ENCODE measurements at regions not wholly inside any gene's neighbourhood (a gene's known extent, or its start where the extent isn't known, plus 50 kb on each side); places are given as distances from the start of the nearest gene placed in this dataset.

DNA sequence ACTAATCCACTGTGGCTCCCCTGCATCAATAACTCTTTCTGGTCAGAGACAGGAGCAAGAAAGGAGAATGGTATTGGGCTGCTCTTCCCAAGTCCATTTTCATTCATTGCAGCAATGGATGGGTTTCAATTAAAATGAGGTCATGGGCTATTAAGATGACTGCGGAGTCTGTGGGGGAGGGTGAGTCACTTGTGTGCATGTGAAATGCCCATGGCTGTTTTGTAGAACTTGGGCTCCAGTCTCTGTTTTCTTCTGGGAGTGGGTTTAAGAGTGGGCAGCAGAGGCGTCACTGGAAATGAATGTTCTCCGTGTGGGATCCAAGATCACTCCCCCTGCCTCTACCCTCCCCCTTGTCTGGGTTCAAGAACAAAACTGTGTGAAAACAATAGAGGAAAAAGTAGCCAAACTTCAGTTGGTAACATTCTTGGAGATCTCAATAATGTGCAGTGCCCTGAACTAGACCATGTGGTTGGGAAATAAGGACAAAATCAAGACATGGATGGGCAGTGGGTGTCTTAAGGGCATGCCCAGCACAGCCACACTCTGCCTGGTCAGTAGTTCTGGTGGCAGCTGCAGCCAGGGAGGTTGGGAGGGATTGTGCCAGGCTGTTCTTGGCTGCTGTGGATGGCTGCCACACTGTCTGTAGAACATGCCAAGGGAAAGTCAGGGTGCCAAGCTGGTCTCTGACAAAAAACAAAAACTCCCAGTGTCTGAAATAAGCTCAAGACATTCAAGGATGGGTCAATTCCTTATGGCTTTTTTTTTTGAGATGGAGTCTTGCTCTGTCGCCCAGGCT is 68.2 kb upstream of the CXCR4 start:
- no peaks in the 10 kb centered on the region for H3K36me3 ChIP-seq
- H3K27ac ChIP-seq: no peak overlapping the region
- H3K4me1 ChIP-seq: no peaks in the 10 kb centered on the region
- no peak for TF ChIP-seq POLR2AphosphoS5 (IDR thresholded peaks at IDR 0.05)
- TF ChIP-seq POLR2A (IDR thresholded peaks at IDR 0.05): no peak
- TF ChIP-seq, protein P1, sequence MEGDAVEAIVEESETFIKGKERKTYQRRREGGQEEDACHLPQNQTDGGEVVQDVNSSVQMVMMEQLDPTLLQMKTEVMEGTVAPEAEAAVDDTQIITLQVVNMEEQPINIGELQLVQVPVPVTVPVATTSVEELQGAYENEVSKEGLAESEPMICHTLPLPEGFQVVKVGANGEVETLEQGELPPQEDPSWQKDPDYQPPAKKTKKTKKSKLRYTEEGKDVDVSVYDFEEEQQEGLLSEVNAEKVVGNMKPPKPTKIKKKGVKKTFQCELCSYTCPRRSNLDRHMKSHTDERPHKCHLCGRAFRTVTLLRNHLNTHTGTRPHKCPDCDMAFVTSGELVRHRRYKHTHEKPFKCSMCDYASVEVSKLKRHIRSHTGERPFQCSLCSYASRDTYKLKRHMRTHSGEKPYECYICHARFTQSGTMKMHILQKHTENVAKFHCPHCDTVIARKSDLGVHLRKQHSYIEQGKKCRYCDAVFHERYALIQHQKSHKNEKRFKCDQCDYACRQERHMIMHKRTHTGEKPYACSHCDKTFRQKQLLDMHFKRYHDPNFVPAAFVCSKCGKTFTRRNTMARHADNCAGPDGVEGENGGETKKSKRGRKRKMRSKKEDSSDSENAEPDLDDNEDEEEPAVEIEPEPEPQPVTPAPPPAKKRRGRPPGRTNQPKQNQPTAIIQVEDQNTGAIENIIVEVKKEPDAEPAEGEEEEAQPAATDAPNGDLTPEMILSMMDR (IDR thresholded peaks at IDR 0.05): no peak
- TF ChIP-seq EP300 (IDR thresholded peaks at IDR 0.05): no peak
- no peaks in the 10 kb centered on the region for H3K27me3 ChIP-seq
- no peak for DNase-seq
- no peak overlapping the region for H3K4me3 ChIP-seq
- WGBS, 2 donors: 92% methylated on average over 4 of the region's 4 CpGs
- intact Hi-C loops (cut with DNase I): no loop called here
- H3K9me3 ChIP-seq: no peaks in the 10 kb centered on the region

DNA sequence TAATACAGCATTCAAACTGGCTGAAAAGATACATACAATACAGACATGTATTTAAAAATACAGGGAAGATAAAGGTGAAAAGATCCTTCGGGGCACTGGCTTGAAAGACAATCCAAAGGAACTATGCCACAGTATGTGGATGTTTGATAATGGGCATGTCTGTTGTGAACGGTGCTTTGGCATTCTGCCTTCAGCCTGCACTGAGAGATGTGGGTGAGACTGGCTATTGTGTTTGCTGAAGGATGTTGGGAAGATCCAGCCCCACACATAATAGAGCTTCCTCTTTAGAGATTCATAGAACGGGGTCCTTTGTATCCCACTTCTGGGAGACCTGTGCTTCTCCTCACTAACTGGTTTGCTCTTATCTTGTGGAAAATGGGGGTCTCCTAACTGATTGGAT is 65.1 kb upstream of the CXCR4 start:
- H3K27me3 ChIP-seq: no peaks in the 10 kb centered on the region
- no peak for DNase-seq
- no peaks in the 10 kb centered on the region for H3K36me3 ChIP-seq
- intact Hi-C loops (cut with DNase I): no loop called here
- WGBS, 2 donors: 46 to 57% methylated on average over 3 of the region's 3 CpGs
- no peaks in the 10 kb centered on the region for H3K4me1 ChIP-seq
- no peaks in the 10 kb centered on the region for H3K9me3 ChIP-seq
- H3K27ac ChIP-seq: no peak overlapping the region
- TF ChIP-seq, protein P1 (IDR thresholded peaks at IDR 0.05): no peak
- TF ChIP-seq POLR2AphosphoS5 (IDR thresholded peaks at IDR 0.05) (no peak), POLR2A (IDR thresholded peaks at IDR 0.05) (no peak), EP300 (IDR thresholded peaks at IDR 0.05) (no peak)
- no peak overlapping the region for H3K4me3 ChIP-seq

DNA sequence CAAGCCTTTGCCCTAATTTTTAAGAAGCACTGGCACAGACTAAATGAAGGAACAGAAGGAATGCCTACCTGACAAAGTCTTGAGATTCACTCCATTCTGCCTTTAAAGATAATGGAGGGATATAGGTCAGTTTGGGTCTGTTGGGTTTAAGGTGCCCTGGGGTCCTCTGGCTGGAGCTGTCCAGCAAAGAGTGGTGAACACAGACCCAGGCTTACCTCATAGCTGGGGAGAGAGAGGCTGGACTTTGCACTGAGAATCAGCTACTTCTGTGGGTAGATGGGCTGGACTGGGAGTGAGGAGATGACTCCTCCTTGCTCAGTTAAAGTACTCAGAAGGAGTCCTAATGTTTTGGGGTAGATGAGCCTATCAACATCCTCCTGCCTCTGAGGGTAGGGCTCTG is 64.4 kb upstream of the CXCR4 start:
- TF ChIP-seq, protein P1 (IDR thresholded peaks at IDR 0.05): no peak
- TF ChIP-seq POLR2A (IDR thresholded peaks at IDR 0.05): no peak
- TF ChIP-seq POLR2AphosphoS5 (IDR thresholded peaks at IDR 0.05): no peak
- no peak for TF ChIP-seq EP300 (IDR thresholded peaks at IDR 0.05)
- no peaks in the 10 kb centered on the region for H3K27me3 ChIP-seq
- no peak overlapping the region for H3K27ac ChIP-seq
- H3K4me3 ChIP-seq: no peak overlapping the region
- no peaks in the 10 kb centered on the region for H3K36me3 ChIP-seq
- H3K4me1 ChIP-seq: no peaks in the 10 kb centered on the region
- no peak for DNase-seq
- H3K9me3 ChIP-seq: no peaks in the 10 kb centered on the region
- intact Hi-C loops (cut with DNase I): no loop called here

DNA sequence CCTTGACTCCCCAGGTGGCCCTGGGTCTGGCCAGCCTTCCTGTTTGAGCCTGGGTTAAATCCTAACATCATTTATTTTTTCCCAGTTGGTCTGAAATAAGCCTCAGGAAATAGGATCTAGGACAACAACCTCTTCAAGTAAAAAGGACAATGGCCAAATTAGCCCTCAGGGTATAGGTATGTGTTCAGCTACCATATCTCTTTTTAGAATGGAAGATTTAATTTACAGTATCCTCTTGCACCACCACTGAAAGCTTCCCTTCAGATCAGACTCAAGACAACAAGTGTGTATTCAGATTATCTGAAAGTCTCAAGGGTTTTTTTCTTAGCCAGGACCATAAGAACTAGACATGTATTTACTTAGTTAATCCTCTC is 61.6 kb upstream of the CXCR4 start:
- H3K27me3 ChIP-seq: no peaks in the 10 kb centered on the region
- no peak overlapping the region for H3K27ac ChIP-seq
- DNase-seq: no peak
- no peaks in the 10 kb centered on the region for H3K4me1 ChIP-seq
- TF ChIP-seq POLR2AphosphoS5 (IDR thresholded peaks at IDR 0.05): no peak
- TF ChIP-seq, protein P1 (IDR thresholded peaks at IDR 0.05): no peak
- no peaks in the 10 kb centered on the region for H3K9me3 ChIP-seq
- no peaks in the 10 kb centered on the region for H3K36me3 ChIP-seq
- no peak overlapping the region for H3K4me3 ChIP-seq
- intact Hi-C loops (cut with DNase I): no loop called here
